ENCODE measurements at regions not wholly inside any gene's neighbourhood (a gene's known extent, or its start where the extent isn't known, plus 50 kb on each side); places are given as distances from the start of the nearest gene placed in this dataset.

DNA sequence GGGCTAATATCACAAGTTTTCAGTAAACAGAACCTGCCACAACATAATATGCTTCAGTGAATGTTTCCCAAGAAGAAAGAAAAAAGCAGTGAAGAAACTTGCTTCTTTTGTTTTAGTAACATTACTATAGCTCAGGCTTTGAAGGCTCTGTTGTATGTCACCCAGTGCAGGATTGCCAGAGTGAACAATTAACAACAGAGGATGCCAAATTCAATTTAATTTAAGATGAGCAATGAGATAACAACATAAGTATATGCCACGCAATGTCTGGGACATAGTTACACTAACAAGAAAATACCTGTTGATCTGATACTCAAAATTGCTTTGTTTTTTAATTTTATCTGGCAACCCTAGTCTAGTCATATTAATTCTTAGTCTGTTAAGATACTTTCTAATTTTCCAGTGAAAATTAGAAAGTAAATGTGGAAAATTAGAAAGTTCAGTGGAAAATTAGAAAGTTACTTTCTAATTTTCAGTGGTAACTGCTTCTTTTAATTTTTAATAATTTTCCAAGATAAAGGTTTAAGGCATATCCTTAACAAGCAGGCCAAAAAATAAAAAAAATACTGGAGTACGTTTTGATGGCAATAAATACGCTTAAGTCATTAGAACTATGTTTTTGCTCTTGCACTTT lies 336.3 kb downstream of the SLITRK6 start:
- DNase-seq (ENCODE audit: low spot score): no peak

DNA sequence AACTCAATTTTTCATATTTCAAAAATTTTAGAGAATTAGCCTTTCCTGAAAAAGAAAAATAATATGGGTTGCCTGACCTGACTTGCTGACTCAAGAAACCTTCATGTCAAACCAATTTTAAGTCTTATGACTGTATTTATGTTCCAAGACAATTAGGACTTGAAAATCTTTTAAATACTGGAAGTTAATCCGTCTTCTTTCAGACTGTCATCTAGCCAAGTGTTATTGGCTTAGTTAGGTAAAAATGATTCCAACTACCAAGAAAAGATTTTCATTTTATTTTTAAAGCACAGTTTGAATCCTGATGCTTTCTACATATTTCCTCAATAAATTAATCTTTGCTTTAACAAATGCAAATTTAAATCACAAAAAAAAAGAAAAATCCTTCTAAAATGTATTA lies 337.6 kb downstream of the SLITRK6 start:
- DNase-seq (ENCODE audit: low spot score): no peak

DNA sequence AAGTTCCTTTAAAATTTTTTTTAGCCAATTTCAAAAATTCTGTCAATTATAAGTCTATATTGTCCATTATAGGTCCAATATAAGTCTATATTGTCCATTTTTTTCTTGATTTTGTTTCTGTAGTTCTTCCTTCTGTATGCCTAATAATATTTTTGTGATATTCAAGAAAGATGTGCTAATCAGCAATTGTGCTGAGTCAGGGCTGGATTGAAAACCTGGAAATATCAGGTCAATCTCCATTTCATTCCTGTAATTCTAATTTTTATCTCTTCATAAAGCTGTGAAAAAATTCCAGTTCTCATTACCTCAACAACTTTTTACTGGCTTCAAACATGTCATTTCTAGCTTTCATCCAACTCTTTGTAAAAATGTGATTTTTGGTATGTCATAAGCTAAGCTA lies 353.7 kb downstream of the SLITRK6 start:
- DNase-seq (ENCODE audit: low spot score): no peak

DNA sequence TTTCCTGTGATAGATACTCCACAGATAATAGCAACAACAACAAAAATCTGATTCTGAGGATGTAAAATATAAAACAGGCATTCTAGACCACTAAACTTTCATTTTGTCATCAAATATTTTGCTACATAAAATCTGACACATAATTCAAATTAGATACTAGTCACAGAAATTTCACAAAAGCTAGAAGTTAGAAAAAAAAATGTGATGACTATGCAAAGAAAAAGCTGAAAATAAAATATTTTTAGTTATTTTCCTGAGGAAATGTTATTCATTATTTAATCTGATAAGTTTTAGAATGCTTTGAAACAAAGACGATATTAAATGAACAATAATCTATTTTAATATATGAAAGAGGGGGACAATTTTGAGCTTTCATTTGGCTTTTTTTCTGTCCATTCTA lies 357.2 kb downstream of the SLITRK6 start:
- no peak for DNase-seq (ENCODE audit: low spot score)

DNA sequence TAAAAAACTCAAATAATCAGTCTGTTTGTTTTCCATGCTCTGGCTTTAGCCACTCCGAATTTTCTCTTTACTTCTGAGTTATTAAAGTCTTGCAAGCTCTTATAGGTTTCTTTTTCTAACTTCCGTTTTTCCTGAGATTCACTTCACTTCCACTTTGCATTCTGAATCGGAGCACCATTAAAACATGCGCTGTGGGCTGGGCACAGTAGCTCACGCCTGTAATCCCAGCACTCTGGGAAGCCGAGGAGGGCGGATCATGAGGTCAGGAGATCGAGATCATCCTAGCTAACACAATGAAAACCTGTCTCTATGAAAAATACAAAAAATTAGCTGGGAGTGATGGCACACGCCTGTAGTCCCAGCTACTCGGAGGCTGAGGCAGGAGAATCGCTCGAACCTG lies 357.9 kb downstream of the SLITRK6 start:
- no peak for DNase-seq (ENCODE audit: low spot score)

DNA sequence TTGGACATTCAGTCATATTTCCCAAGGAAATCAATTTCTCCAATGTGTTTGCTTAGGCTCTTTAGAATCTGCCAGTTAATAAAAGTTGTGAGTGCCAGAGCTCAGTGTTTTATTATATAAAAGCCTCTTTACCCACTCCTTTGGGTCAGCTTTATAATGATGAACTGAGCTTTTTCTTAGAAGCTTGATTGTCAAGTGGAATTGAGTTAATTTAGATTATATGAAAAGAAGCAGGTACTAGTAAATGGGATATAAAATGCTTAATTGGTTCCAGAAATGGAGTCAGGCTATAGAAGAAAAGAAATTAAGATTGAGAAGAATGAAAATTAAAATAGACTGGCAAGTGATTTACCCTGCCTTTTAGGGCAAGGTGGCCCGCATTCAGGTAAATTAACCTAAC lies 363.2 kb downstream of the SLITRK6 start:
- DNase-seq (ENCODE audit: low spot score): no peak

DNA sequence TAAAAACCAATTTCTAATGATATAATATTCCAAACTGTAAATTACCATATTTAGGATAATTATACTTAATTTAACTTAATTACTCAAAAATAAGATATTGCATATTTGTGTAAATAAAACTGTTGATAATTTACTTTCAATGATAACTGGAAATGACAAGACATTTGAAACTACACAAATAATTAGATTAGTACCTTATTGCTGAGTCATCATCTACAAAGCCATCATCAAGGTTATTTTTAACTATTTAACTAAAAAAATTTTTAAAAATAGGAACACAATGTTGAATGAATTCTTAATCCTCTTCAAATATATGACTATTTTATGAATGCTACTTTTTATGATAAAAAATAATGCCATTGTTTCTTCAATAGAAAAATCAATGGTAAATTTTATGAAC lies 364.3 kb downstream of the SLITRK6 start:
- DNase-seq (ENCODE audit: low spot score): no peak

DNA sequence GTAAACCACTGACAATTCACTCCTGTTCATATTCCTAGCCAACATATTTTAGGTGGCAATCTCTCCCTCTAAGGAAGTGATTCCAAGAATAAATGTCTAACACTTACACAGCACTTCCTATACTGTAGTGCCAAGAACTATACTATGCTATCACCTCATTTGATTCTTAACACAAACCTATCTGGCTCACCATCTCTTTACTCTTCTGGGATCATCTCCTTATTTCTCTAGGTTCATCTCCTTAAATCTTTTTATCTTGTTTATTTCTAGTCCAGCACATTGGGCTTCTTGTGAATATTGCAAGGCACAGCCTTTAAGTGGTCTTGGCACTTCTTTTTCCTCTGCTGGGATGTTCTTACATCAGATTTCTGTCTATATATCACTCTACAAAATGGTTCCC lies 366.3 kb downstream of the SLITRK6 start:
- DNase-seq (ENCODE audit: low spot score): no peak

DNA sequence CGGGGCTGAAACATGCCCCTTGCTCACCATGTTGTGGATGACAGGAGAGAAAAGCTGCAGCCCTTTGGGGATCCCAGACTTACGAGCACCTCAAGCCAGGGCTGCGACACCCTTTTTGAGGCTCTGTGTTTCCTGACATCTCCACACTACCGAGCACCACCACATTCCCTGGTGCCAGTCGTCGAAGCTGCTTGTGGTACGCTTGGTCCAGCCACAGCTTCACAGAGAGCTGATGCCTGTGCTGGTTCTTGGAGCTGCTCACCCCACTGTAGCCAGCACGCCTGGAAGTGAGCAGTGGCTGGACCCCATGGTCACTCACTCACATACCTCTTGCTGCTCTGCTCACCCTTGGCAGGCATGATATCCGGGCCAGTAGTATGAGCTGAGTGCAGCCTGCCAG lies 367.5 kb downstream of the SLITRK6 start:
- no peak for DNase-seq (ENCODE audit: low spot score)

DNA sequence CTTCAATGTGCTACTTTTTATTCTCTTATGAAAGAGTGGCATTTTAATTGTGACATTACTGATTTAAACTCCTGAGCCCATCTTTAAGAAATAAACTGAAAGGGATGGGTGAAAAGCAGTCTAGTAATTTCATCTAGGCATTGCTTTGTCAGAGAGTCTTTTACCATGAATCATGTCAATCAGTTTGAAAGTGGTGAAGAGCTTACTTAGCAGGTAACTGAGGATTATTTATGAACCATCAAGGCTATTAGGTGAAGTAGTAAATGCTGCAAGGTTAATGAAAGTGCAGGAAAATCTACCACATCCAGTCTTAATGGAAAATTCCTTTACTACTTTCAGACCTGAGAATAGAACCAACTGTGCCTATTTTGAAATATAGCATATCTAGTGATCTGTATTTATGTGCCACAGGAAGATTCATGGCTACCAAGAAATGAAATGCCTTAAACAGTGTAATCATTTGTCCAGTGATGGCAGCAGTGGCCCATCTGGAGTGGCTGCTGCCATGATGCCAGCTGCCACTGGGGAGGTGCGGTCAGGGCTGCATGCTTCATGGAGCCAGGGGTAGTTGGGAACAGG lies 368.9 kb downstream of the SLITRK6 start:
- DNase-seq (ENCODE audit: low spot score): no peak

DNA sequence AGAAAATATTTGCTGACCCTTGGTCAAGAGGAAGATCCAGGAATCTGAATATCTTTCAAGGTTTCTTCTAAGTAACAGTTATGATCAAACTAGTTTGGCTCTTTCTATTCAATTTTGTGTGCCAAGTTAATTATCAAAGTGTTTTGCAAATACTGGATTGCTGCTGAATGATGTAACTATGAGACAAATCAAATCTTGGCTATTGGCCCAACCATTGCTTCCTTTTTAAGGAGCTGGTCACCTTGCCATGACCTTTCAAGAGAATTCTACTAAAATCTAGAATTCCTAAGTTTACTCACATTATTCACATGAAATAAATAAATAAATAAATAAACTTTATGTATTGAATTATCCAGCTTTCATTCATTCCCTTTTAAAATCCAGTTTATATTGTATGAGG lies 371.8 kb downstream of the SLITRK6 start:
- no peak for DNase-seq (ENCODE audit: low spot score)

DNA sequence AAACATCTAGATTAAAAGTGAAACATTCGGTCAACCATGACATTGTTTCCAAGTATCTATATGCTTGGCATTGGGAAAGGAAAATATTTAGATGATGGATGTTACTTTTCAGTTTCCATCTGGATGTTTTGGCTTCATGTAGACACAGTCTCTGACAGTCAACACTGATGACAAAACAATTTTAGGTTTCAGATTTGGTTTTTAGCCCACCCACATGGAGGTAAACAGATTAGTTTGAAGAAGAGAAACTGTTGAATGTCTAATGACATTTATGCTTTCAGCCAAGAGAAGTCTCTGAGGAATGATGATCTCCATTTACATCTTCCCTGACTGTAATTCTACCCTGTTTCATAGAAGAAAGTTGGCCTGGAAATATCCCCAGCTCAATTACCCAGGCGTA lies 379.1 kb downstream of the SLITRK6 start:
- DNase-seq (ENCODE audit: low spot score): no peak

DNA sequence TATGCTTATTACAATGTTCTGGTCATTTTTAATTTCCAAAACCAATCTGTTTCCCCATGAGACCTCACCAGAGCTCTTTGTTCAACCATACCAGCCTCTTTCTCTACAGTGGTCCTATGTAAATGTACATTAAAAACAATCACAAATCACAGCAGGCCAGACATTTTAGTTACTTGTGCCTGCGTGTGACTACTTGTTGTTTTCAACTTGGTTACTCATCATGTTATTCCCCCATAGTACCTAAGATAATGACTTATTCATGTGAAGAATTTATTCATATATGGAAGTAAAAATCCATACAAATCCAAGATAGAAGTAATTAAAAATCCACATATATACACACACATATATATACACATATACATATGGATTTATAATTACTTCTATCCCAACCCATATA lies 379.6 kb downstream of the SLITRK6 start:
- no peak for DNase-seq (ENCODE audit: low spot score)

DNA sequence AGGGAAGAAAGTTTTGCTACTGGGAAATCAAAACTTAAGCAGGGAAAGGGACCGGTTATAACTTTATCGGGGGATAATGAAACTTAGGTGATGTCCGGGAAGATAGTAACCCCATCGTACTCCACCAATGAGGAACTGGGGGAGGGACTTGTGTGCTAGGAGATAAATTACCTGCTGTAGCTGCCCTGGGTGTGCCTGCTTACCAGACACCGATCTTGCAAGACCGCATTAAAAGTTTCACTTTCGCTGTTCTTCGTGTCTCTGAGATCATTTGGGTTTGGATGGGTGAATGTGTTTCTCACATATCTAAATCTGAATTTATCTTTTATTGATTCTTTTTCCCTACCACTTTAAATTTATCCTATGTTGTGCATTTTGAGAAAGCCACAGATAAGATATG lies 381.4 kb downstream of the SLITRK6 start:
- no peak for DNase-seq (ENCODE audit: low spot score)

DNA sequence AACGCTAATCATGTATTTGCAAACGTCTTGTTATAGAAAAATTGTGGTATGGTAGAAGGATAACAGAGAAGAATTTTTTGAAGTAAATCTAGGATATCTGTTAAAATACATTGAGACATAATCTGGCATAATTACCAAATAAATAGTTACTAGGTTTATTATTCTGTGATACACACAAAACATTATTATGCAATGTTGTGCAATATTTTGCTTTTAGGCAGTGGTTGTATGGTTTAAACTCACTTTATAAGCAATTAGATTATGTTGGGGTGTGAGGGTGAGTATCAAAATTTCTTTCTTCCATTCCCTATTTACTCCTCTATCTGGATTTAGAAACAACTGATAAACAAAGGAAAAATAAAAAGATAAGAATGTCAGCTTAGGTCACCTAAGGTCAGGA lies 385.6 kb downstream of the SLITRK6 start:
- DNase-seq (ENCODE audit: low spot score): no peak

DNA sequence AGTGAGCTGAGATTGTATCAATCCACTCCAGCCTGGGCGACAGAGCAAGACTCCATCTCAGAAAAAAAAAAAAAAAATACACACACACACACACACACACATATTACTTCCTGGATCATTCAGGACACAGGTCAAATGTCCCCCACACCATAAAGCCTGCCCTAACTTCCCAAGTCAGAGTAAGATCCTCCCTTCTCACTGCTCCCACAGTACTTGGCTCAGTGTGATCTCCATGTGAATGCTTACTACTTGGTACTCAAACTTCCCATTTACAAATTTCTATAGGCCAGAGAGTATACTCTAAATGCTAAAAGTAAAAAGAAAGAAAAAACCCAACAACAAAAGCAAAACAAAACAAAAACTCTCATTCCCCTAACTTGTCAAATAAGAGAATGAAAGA lies 386.8 kb downstream of the SLITRK6 start:
- DNase-seq (ENCODE audit: low spot score): no peak

DNA sequence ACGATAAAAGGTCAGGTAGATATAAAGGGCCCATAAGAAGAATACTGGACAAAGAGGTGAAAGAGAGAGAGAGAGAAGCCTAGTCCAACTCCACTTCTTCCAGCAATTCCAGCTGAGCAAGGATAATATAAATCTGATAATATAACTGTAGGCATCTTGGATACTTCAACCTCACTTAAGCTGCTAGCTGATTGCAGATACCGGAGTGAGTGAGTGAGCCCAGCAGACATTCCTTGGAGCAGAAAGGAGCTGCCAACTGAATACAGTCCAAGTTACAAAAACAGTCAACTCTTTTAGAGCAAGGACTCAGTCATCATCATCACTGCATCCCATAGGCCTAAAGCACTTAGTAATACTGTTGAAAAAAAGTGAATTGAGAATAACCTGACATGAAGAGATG lies 387.6 kb downstream of the SLITRK6 start:
- DNase-seq (ENCODE audit: low spot score): no peak

DNA sequence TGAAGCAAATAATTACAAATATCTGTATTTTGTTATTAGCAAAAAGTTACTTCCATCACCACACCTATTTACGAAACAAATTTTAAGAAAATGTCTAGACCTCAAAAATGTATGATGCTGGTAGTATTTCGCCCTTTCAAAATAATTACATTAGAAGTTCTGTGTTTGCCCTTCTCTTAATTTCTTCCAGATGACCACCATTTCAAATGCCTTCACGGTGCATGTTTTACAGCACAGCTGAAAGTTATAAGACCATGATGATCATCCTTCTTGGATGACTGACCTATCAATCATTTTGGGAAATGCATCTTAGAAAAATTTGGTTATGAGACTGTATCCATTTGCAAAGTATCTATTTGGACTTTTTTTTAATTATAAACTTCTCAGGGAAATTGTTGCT lies 390.8 kb downstream of the SLITRK6 start:
- DNase-seq (ENCODE audit: low spot score): no peak

DNA sequence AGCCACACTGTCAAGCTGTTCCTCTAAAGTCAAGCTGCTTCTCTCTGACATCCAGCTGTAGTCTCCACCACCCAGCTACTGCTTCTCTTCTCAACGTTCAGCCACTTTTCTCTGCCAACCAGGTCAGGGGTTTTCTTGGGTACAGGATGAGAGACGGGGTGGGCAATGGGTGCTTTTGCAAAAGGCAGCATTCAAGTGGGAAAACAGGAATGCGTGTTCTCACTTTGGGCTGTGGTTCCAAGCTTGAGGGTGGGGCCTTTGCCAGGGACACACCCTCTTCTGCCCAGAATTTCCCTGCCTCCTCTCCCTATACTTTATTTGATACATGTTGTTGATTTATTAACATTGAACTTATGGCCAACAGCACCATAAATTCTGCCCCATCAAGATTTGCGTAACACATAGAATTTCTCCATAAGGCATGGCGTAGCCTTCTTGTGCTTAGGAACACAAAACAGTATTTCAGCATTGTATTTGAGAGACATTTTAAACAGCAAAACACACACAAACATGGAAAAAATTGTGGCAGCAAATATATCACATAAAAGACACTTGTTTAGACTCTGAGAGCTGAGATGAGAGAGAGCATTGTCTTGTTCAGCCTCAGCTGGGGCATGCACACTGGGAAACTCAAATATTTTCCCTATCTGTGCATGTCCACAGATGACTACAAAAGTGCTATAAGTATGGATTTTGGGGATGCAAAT lies 392.8 kb downstream of the SLITRK6 start:
- DNase-seq (ENCODE audit: low spot score): no peak

DNA sequence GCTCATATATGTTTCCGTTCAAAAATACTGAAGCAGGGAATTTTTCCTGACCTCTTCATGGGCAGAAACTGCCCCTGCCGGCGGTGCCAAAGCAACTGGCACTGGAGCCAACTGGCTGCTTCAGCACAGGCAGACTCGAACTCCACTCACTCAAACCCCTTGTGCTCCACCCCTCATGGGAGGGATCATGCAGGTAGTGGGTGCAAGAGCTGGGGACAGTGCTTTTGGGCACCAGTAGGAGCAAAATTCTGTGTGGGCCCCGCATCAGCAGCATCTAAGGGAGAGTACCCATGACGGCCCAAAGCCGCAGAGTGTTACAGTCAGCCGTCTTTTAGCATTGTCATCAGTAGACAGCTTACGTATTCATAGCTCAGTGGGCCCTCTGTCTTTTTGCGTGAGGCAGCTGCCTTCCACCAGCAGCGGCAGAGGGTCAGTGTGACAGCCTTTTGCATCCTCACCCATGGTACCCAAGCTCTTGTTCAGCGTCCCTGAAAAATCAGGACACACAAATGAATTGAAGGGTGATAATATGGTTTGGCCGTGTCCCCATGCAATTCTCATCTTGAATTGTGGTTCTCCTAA lies 393.8 kb downstream of the SLITRK6 start:
- no peak for DNase-seq (ENCODE audit: low spot score)

DNA sequence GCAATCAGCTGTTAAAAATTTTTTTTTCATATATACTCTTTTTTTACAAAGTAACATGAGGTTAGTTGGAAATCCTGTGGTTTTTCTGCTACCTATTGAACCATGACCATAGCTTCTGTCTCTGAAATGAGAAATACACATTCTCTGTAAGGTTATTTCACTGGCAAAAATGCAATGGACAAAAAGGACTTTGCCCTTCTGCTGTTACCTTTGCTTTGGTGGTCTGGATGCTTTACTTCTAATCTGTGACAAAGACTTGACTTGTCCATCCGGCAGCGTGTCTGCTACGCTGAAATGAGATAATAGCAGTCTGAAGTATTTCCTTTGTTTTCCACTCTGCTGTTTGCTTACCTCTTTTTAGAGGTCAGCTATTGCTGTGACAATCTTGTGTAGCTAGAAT lies 412.8 kb downstream of the SLITRK6 start:
- no peak for DNase-seq (ENCODE audit: low spot score)

DNA sequence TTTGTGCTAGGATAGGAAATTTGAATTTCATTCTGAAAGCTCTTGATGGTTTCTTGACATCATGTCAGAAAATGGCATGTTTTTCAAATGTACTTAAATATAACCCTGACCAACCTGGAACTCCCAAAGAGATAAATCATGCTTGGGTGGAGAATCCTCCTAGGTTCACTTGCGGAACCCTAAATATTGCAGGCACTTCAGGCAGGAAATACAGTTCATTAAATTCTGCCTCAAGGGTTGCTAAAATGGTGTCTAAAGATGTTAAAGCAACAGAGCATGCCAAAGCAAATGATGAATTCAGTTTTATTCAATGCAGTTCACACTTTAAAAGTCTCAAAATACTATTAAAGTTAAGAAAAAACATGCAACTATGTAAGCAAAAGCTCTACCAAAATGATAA lies 415.9 kb downstream of the SLITRK6 start:
- no peak for DNase-seq (ENCODE audit: low spot score)

DNA sequence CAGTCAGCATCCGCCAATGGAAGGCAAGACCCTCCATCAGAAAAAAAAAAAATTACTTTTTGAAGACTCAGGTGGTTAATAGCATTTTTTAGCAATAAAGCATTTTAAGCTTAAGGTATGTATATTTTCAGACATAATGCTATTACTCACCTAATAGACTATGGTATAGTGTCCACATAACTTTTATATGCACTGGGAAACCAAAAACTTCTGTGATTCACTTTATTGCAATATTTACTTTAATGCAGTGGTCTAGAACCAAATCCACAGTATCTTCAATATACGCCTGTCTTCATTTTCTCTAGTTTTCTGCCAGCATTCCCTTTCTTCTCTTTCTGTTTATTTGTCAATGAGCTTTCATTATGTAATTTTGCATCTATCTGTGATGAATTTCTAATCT lies 418.1 kb downstream of the SLITRK6 start:
- no peak for DNase-seq (ENCODE audit: low spot score)

DNA sequence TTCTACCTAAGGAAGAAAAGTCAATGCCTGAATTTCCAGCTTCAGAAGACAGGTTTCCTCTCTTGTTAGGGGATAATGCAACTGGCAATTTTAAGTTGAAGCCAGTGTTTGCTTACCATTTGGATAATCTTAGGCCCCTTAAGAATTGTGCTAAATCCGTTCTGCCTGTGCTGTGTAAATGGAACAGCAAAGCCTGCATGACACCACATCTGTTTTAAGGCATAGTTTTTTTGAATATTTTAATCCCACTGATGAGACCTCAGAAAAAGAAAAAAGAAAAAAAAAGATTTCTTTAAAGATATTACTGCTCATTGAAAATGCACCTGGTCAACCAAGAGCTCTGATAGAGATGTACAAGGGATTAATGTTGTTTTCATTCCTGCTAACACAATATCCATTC lies 419.2 kb downstream of the SLITRK6 start:
- DNase-seq (ENCODE audit: low spot score): no peak
